Endodermal cell (in vitro differentiated cells): ENCODE measurements at regions not wholly inside any gene's neighbourhood (a gene's known extent, or its start where the extent isn't known, plus 50 kb on each side); places are given as distances from the start of the nearest gene placed in this dataset.

Experiments
- DNase-seq: peaks from one replicate; pipeline ENCODE4 v3.0.0-alpha.2; 2017
- H3K27ac ChIP-seq: 2 replicates; pipeline ENCODE4 v1.5.1; 2013; ENCODE audit warnings: mild to moderate bottlenecking, low read depth, low read length, moderate library complexity
- H3K27me3 ChIP-seq: 2 replicates; pipeline ENCODE4 v1.6.1; 2013; ENCODE audit warnings: mild to moderate bottlenecking, low read length, moderate library complexity; ENCODE audit not compliant: insufficient read depth, control insufficient read depth, poor library complexity, severe bottlenecking
- H3K36me3 ChIP-seq: 2 replicates; pipeline ENCODE4 v1.7.0; 2013; ENCODE audit warnings: mild to moderate bottlenecking, low read length, moderate library complexity; ENCODE audit not compliant: control insufficient read depth, insufficient read depth
- H3K4me1 ChIP-seq: one replicate; pipeline ENCODE4 v1.7.0; 2013; ENCODE audit warnings: low read length; ENCODE audit not compliant: control insufficient read depth, insufficient read depth
- H3K4me3 ChIP-seq: 2 replicates; pipeline ENCODE4 v1.5.1; 2013; ENCODE audit warnings: mild to moderate bottlenecking, low read length, moderate library complexity
- H3K9ac ChIP-seq: 2 replicates; pipeline ENCODE4 v1.6.1; 2013; ENCODE audit warnings: mild to moderate bottlenecking, low read length, moderate library complexity; ENCODE audit not compliant: poor library complexity, severe bottlenecking; ENCODE audit errors: extremely low read depth
- H3K9me3 ChIP-seq: 2 replicates; pipeline ENCODE4 v1.6.1; 2013; ENCODE audit warnings: mild to moderate bottlenecking, low read length, moderate library complexity; ENCODE audit not compliant: control insufficient read depth
- H3K27ac Mint-ChIP-seq: 2 replicates; pipeline ENCODE4 v1.8.0; 2020; ENCODE audit warnings: mixed read lengths
- H3K27me3 Mint-ChIP-seq: 2 replicates; pipeline ENCODE4 v1.8.0; 2021; ENCODE audit warnings: mild to moderate bottlenecking, mixed read lengths; ENCODE audit not compliant: insufficient read depth
- H3K36me3 Mint-ChIP-seq: 2 replicates; pipeline ENCODE4 v1.8.0; 2020; ENCODE audit warnings: low read depth, mixed read lengths
- H3K4me1 Mint-ChIP-seq: 2 replicates; pipeline ENCODE4 v1.8.0; 2020; ENCODE audit warnings: mixed read lengths
- H3K4me3 Mint-ChIP-seq: 2 replicates; pipeline ENCODE4 v1.8.0; 2020; ENCODE audit warnings: mild to moderate bottlenecking, moderate library complexity, mixed read lengths
- H3K9me3 Mint-ChIP-seq: 2 replicates; pipeline ENCODE4 v1.8.0; 2020; ENCODE audit warnings: mild to moderate bottlenecking, mixed read lengths
- CTCF ChIP-seq: fragments of 200-600 bp; sonication (generic); conservative IDR thresholded peaks from 2 replicates; pipeline ENCODE4 v1.5.0; 2021; ENCODE audit warnings: antibody characterized with exemption, mild to moderate bottlenecking
- WGBS, 2 experiments: methylation state at CpG; one replicate each; pipeline versions ENCODE4 v1.1.5 to v1.1.7; 2013; ENCODE audit warnings: missing lambda C conversion rate in 2 of 2, mixed read lengths in 1 of 2; ENCODE audit not compliant: insufficient coverage in 1 of 2, insufficient read length in 1 of 2; 5-methylcytosine and 5-hydroxymethylcytosine counted together

GRCh38 chr2:129642526-129643043 is 336.9 kb upstream of the RAB6C start:
- DNase-seq, result no peak
- H3K27me3 Mint-ChIP-seq, result peaks cover 3% of the 10 kb centered on the region
- TF ChIP-seq CTCF, result no peak
- Histone ChIP-seq H3K4me3 (no peak overlapping the region), H3K27ac (no peak overlapping the region), H3K4me1 (no peaks in the 10 kb centered on the region), H3K9ac (no peak overlapping the region), H3K36me3 (no peaks in the 10 kb centered on the region), H3K9me3 (no peaks in the 10 kb centered on the region), H3K27me3 (no peaks in the 10 kb centered on the region)
- no peaks in the 10 kb centered on the region for H3K9me3 Mint-ChIP-seq
- no peaks in the 10 kb centered on the region for H3K4me1 Mint-ChIP-seq
- WGBS, 2 experiments, result 96 to 100% methylated on average over 1 to 3 of the region's 3 CpGs
- no peak overlapping the region for H3K4me3 Mint-ChIP-seq
- H3K36me3 Mint-ChIP-seq, result no peaks in the 10 kb centered on the region
- H3K27ac Mint-ChIP-seq, result no peak overlapping the region

GRCh38 chr2:129645335-129645734 is 334.1 kb upstream of the RAB6C start:
- WGBS, 2 experiments, result 90 to 100% methylated on average over 1 of the region's 1 CpG

GRCh38 chr2:129646107-129646506 is 333.4 kb upstream of the RAB6C start:
- no peaks in the 10 kb centered on the region for H3K4me1 ChIP-seq
- H3K4me3 ChIP-seq, result no peak overlapping the region
- Mint-ChIP-seq H3K36me3 (no peaks in the 10 kb centered on the region), H3K4me1 (no peaks in the 10 kb centered on the region), H3K4me3 (no peak overlapping the region), H3K27me3 (peaks cover 3% of the 10 kb centered on the region), H3K27ac (no peak overlapping the region), H3K9me3 (no peaks in the 10 kb centered on the region)
- no peak for TF ChIP-seq CTCF
- DNase-seq, result no peak
- no peak overlapping the region for H3K27ac ChIP-seq
- WGBS, 2 experiments, result 87 to 94% methylated on average over 3 to 5 of the region's 6 CpGs
- H3K9ac ChIP-seq, result no peak overlapping the region
- no peaks in the 10 kb centered on the region for H3K9me3 ChIP-seq
- H3K27me3 ChIP-seq, result no peaks in the 10 kb centered on the region
- no peaks in the 10 kb centered on the region for H3K36me3 ChIP-seq

More at GRCh38 chr2:129645335-129645734, 334.1 kb upstream of the RAB6C start:
- no peak overlapping the region for H3K27ac Mint-ChIP-seq
- H3K4me3 Mint-ChIP-seq, result no peak overlapping the region
- H3K4me3 ChIP-seq, result no peak overlapping the region
- TF ChIP-seq CTCF, result no peak
- H3K9me3 Mint-ChIP-seq, result no peaks in the 10 kb centered on the region
- no peak for DNase-seq
- no peaks in the 10 kb centered on the region for H3K9me3 ChIP-seq
- no peak overlapping the region for H3K9ac ChIP-seq
- H3K27me3 ChIP-seq, result no peaks in the 10 kb centered on the region
- no peaks in the 10 kb centered on the region for H3K4me1 Mint-ChIP-seq
- peaks cover 3% of the 10 kb centered on the region for H3K27me3 Mint-ChIP-seq
- no peaks in the 10 kb centered on the region for H3K36me3 Mint-ChIP-seq
- no peaks in the 10 kb centered on the region for H3K36me3 ChIP-seq
- H3K4me1 ChIP-seq, result no peaks in the 10 kb centered on the region
- H3K27ac ChIP-seq, result no peak overlapping the region
